ENCODE measurements at regions not wholly inside any gene's neighbourhood (a gene's known extent, or its start where the extent isn't known, plus 50 kb on each side); places are given as distances from the start of the nearest gene placed in this dataset.

DNA sequence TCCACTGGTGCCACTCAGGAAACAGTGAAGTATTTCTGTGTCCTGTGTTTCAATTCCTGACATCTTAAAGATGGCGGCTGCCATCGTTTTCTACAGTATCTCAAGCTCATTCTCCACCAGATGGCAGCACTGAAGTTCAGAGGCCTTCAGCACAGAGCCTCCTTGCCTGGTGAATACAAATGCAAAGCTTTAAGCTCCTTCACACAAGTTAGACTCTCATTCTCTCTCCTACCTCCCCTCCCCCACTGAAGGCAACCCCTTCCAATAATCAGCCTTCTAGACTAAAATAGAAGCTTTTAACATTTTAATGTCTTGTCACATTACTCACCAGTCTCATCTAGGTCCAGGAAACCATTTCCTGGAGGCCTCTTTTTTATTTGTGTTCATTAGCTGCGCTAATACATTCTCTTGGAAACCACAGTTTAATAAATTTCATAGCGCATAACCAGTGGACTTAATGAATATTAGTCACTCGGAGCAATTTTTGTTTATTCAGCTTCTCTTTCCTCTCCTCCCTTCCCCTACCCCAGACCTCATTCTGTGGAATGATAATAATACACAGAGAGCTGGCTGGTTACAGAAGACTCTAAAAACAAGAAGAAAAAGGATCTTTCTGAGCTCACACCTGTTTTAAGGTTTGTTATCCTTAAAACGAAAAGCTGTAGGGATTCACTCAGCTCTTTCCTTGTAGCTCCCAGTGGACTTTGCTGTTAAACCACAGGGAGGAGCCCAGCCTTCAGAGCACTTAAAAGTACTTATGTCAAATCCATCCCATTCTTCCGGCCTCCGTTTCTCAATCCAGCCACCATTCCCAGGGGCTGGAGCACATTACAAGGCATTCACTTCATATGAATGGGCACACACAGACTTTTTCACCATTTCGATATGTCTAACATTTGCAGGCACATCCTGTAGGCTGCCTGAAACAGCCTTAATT lies 384.9 kb downstream of the HLX start:
- peak in 1 of 5 donors; percentile 36 for DNase-seq
- H3K9me3 ChIP-seq: no peaks in the 10 kb centered on the region
- WGBS, 3 donors: 61 to 63% (median 62%) methylated on average over 9 of the region's 9 CpGs
- no peak overlapping the region for H3K4me3 ChIP-seq
- H3K27me3 ChIP-seq: no peaks in the 10 kb centered on the region
- H3K27ac ChIP-seq: no peak overlapping the region
- no peaks in the 10 kb centered on the region for H3K36me3 ChIP-seq
- TF ChIP-seq EP300 (IDR thresholded peaks at IDR 0.05) (no peak), POLR2A (IDR thresholded peaks at IDR 0.05) (no peak)
- TF ChIP-seq, protein P1, sequence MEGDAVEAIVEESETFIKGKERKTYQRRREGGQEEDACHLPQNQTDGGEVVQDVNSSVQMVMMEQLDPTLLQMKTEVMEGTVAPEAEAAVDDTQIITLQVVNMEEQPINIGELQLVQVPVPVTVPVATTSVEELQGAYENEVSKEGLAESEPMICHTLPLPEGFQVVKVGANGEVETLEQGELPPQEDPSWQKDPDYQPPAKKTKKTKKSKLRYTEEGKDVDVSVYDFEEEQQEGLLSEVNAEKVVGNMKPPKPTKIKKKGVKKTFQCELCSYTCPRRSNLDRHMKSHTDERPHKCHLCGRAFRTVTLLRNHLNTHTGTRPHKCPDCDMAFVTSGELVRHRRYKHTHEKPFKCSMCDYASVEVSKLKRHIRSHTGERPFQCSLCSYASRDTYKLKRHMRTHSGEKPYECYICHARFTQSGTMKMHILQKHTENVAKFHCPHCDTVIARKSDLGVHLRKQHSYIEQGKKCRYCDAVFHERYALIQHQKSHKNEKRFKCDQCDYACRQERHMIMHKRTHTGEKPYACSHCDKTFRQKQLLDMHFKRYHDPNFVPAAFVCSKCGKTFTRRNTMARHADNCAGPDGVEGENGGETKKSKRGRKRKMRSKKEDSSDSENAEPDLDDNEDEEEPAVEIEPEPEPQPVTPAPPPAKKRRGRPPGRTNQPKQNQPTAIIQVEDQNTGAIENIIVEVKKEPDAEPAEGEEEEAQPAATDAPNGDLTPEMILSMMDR (IDR thresholded peaks at IDR 0.05): no peak
- H3K4me1 ChIP-seq (ENCODE audit: insufficient read depth): no peaks in the 10 kb centered on the region
- intact Hi-C loops (cut with DNase I): loop anchor here in 1 of 4 donors (10.0 kb wide), 1 partner anchor 171 kb away; no protein-coding TSS in a partner anchor

DNA sequence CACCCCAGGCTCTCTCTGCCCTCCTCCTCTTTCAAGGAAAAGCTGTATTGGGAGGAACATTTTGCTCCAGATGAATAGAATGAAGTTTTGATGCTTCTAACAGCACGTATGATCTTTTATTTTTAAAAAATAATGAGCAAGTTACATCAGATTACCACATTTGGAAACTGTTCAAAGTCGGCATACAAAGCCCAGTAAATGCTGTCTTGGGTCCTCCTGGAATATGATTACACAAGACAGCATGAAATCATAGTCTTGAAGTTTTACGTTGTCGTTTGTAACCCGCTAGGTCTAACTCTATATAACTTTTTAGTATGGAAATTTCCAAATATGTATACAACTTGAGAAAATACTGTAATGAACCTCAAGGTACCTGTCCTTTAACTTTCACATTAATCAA lies 385.6 kb downstream of the HLX start:
- no peaks in the 10 kb centered on the region for H3K4me1 ChIP-seq (ENCODE audit: insufficient read depth)
- no peaks in the 10 kb centered on the region for H3K27me3 ChIP-seq
- H3K9me3 ChIP-seq: no peaks in the 10 kb centered on the region
- H3K27ac ChIP-seq: no peak overlapping the region
- intact Hi-C loops (cut with DNase I): loop anchor here in 1 of 4 donors (10.0 kb wide), 1 partner anchor 170 kb away; no protein-coding TSS in a partner anchor
- no peak for DNase-seq
- no peak for TF ChIP-seq POLR2A (IDR thresholded peaks at IDR 0.05)
- no peak for TF ChIP-seq EP300 (IDR thresholded peaks at IDR 0.05)
- TF ChIP-seq, protein P1 (IDR thresholded peaks at IDR 0.05): no peak
- no peak overlapping the region for H3K4me3 ChIP-seq
- 72 to 80% (median 75%) methylated on average over 5 of the region's 5 CpGs for WGBS, 3 donors
- no peaks in the 10 kb centered on the region for H3K36me3 ChIP-seq

- H3K27me3 ChIP-seq: no peaks in the 10 kb centered on the region
- intact Hi-C loops (cut with DNase I): loop anchor here in 1 of 4 donors (10.0 kb wide), 1 partner anchor 167 kb away; no protein-coding TSS in a partner anchor
- H3K27ac ChIP-seq: no peak overlapping the region
- H3K9me3 ChIP-seq: no peaks in the 10 kb centered on the region
- H3K36me3 ChIP-seq: no peaks in the 10 kb centered on the region
- H3K4me1 ChIP-seq (ENCODE audit: insufficient read depth): no peaks in the 10 kb centered on the region
- no peak for TF ChIP-seq EP300 (IDR thresholded peaks at IDR 0.05)
- TF ChIP-seq, protein P1 (IDR thresholded peaks at IDR 0.05): no peak
- no peak for TF ChIP-seq POLR2A (IDR thresholded peaks at IDR 0.05)
- 49 to 68% (median 67%) methylated on average over 1 of the region's 1 CpG for WGBS, 3 donors
- DNase-seq: no peak
- no peak overlapping the region for H3K4me3 ChIP-seq
These were observed 389.1 kb downstream of the HLX start for GRCh38 chr1:221268295-221268694.

DNA sequence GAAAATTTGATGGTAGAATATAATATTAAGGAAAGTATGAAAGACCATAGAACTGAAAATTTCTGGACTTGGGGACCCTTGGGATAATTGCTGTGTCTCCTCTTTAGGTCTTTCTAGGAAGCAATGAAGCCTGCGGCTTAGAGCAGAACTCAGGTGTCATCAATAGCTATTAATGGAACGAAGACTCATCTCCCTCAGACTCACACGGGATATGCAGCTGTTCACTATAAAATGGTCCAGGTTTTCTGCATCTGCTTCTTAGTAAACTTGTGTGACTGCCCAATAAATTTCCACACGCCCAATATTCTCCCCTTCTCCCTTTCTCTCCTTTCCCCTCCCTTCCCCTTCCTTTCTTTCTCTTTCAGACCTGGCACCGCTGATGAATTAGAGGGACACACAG lies 392.5 kb downstream of the HLX start:
- intact Hi-C loops (cut with DNase I): no loop called here
- DNase-seq: no peak
- Histone ChIP-seq H3K9me3 (no peaks in the 10 kb centered on the region), H3K4me3 (no peak overlapping the region), H3K27me3 (no peaks in the 10 kb centered on the region), H3K36me3 (no peaks in the 10 kb centered on the region), H3K27ac (no peak overlapping the region), H3K4me1 (ENCODE audit: insufficient read depth) (no peaks in the 10 kb centered on the region)
- TF ChIP-seq POLR2A (IDR thresholded peaks at IDR 0.05) (no peak), EP300 (IDR thresholded peaks at IDR 0.05) (no peak)
- TF ChIP-seq, protein P1 (IDR thresholded peaks at IDR 0.05): no peak
- WGBS, 3 donors: 75 to 82% (median 75%) methylated on average over 5 of the region's 5 CpGs
